K562 (cell line): ENCODE measurements at regions not wholly inside any gene's neighbourhood (a gene's known extent, or its start where the extent isn't known, plus 50 kb on each side); places are given as distances from the start of the nearest gene placed in this dataset.

Source experiments
- CREM ChIP-seq: IDR thresholded peaks from 2 replicates; pipeline ENCODE4 v1.6.1; 2014; ENCODE audit warnings: antibody characterized with exemption, low read depth
- MXI1 ChIP-seq: IDR thresholded peaks from 2 replicates; pipeline ENCODE4 v1.6.1; 2011; ENCODE audit warnings: low read depth, mild to moderate bottlenecking, improper control_type of control experiment, low read length
- ZNF124 ChIP-seq: sonication (generic); formaldehyde crosslinking; IDR thresholded peaks from 2 replicates; pipeline ENCODE4 v1.8.1; 2022; ENCODE audit warnings: missing genetic modification reagents
- ZNF143 ChIP-seq: sonication (generic); formaldehyde crosslinking; IDR thresholded peaks from 2 replicates; pipeline ENCODE4 v1.9.0; 2022; ENCODE audit warnings: mild to moderate bottlenecking, missing genetic modification reagents

GRCh38 chr7:25558605-25559004 is 330.3 kb upstream of the NPVF start:
- TF ChIP-seq CREM (no peak), MXI1 (no peak), ZNF124 (no peak), ZNF143 (CRISPR knock-in tag) (no peak)
